ENCODE measurements at regions not wholly inside any gene's neighbourhood (a gene's known extent, or its start where the extent isn't known, plus 50 kb on each side); places are given as distances from the start of the nearest gene placed in this dataset.

- DNase-seq (ENCODE audit: low read depth in 4 of 4, low spot score in 1 of 4) = no peak
Measured at GRCh38 chr12:88782351-88782750, 202.1 kb upstream of the KITLG start.

- DNase-seq (ENCODE audit: low read depth in 4 of 4, low spot score in 1 of 4) = no peak
Measured at GRCh38 chr12:88781909-88782308, 201.6 kb upstream of the KITLG start.

- no peak for DNase-seq (ENCODE audit: low read depth in 4 of 4, low spot score in 1 of 4)
Measured at GRCh38 chr12:88778064-88778463, 197.8 kb upstream of the KITLG start.

- no peak for DNase-seq (ENCODE audit: low read depth in 4 of 4, low spot score in 1 of 4)
Measured at GRCh38 chr12:88775742-88776151, 195.5 kb upstream of the KITLG start.

- no peak for DNase-seq (ENCODE audit: low read depth in 4 of 4, low spot score in 1 of 4)
Measured at GRCh38 chr12:88767699-88768098, 187.4 kb upstream of the KITLG start.

- DNase-seq (ENCODE audit: low read depth in 4 of 4, low spot score in 1 of 4) = no peak
Measured at GRCh38 chr12:88764781-88765480, 184.7 kb upstream of the KITLG start.

- DNase-seq (ENCODE audit: low read depth in 4 of 4, low spot score in 1 of 4) = no peak
Measured at GRCh38 chr12:88763536-88764100, 183.3 kb upstream of the KITLG start.

- DNase-seq (ENCODE audit: low read depth in 4 of 4, low spot score in 1 of 4) = no peak
Measured at GRCh38 chr12:88758176-88758575, 177.9 kb upstream of the KITLG start.

- no peak for DNase-seq (ENCODE audit: low read depth in 4 of 4, low spot score in 1 of 4)
Measured at GRCh38 chr12:88756917-88757316, 176.6 kb upstream of the KITLG start.

- no peak for DNase-seq (ENCODE audit: low read depth in 4 of 4, low spot score in 1 of 4)
Measured at GRCh38 chr12:88756153-88756552, 175.9 kb upstream of the KITLG start.

GRCh38 chr12:88753707-88754106, 173.4 kb upstream of the KITLG start:
- no peak for DNase-seq (ENCODE audit: low read depth in 4 of 4, low spot score in 1 of 4)

- DNase-seq (ENCODE audit: low read depth in 4 of 4, low spot score in 1 of 4) = no peak
Measured at GRCh38 chr12:88753066-88753465, 172.8 kb upstream of the KITLG start.

- no peak for DNase-seq (ENCODE audit: low read depth in 4 of 4, low spot score in 1 of 4)
Measured at GRCh38 chr12:88752183-88752582, 171.9 kb upstream of the KITLG start.

GRCh38 chr12:88750867-88751543, 170.7 kb upstream of the KITLG start:
- no peak for DNase-seq (ENCODE audit: low read depth in 4 of 4, low spot score in 1 of 4)

GRCh38 chr12:88746386-88746785, 166.1 kb upstream of the KITLG start:
- DNase-seq (ENCODE audit: low read depth in 4 of 4, low spot score in 1 of 4) = no peak

GRCh38 chr12:88743946-88744685, 163.8 kb upstream of the KITLG start:
- DNase-seq (ENCODE audit: low read depth in 4 of 4, low spot score in 1 of 4) = no peak

GRCh38 chr12:88737838-88738472, 157.7 kb upstream of the KITLG start:
- DNase-seq (ENCODE audit: low read depth in 4 of 4, low spot score in 1 of 4) = no peak

GRCh38 chr12:88736031-88736430, 155.8 kb upstream of the KITLG start:
- no peak for DNase-seq (ENCODE audit: low read depth in 4 of 4, low spot score in 1 of 4)

- no peak for DNase-seq (ENCODE audit: low read depth in 4 of 4, low spot score in 1 of 4)
Measured at GRCh38 chr12:88733008-88733407, 152.7 kb upstream of the KITLG start.

- no peak for DNase-seq (ENCODE audit: low read depth in 4 of 4, low spot score in 1 of 4)
Measured at GRCh38 chr12:88729196-88729595, 148.9 kb upstream of the KITLG start.

Measured in stimulated activated CD4-positive, alpha-beta T cell treated with anti-CD3 and anti-CD28 coated beads, Interleukin-1b, Interleukin-23, amount 100 ng/mL, for 24 hours (primary cell).